HL-60/S4 treated with phorbol 12-myristate 13-acetate at 8.2 ng/mL for 4 days and 3 days (cell line): ENCODE measurements at regions not wholly inside any gene's neighbourhood (a gene's known extent, or its start where the extent isn't known, plus 50 kb on each side); places are given as distances from the start of the nearest gene placed in this dataset.

Experiments
- in situ Hi-C: fragments of 300-500 bp; cut with MboI; formaldehyde crosslinking; loops from 2 replicates; pipeline ENCODE4 v1.15.0; 2022; ENCODE audit warnings: low sequenced_read_pairs

DNA sequence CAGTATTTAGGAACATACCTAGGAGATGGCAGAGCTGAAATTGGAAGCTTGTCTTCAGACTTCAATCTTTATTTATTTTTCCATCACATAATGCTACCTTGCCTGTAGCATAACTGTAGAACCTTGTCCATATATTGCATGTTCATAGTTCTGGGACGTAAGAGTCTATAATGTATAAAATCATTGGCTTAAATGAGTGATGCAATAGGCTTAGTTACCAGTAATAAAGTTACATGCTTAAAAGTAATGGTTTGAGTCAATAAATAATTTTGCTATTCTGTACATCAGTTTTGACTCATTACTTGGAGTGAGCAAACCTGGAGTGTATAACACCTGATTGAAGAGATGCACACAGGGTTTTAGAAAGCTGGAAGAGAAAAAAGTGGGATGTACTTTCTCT lies 229.3 kb downstream of the CDCA7 start:
- in situ Hi-C loops: no loop called here

- in situ Hi-C loops: no loop called here
Measured at GRCh38 chr2:173584676-173585458, 230.2 kb downstream of the CDCA7 start.

DNA sequence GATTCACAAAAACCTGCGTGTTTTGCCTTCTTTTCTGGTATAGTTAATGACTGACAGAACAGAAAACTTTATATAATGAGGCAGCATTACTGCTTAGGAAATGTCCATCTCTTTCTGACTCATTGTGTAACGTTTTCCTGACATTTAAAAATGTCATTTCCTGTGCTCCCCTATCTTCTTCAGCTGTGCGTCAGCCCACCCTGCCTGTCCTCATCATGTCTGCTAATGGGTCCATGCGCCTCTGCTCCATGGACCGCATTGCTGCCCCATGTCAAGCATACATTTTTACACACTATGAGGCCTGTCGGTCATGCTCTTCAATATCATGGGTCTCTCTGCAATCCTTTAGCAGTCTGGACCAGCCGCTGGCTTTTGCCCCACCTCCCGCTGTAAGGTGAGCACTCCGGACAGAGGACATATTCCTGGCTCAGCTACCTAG lies 234.3 kb downstream of the CDCA7 start:
- in situ Hi-C loops: no loop called here

DNA sequence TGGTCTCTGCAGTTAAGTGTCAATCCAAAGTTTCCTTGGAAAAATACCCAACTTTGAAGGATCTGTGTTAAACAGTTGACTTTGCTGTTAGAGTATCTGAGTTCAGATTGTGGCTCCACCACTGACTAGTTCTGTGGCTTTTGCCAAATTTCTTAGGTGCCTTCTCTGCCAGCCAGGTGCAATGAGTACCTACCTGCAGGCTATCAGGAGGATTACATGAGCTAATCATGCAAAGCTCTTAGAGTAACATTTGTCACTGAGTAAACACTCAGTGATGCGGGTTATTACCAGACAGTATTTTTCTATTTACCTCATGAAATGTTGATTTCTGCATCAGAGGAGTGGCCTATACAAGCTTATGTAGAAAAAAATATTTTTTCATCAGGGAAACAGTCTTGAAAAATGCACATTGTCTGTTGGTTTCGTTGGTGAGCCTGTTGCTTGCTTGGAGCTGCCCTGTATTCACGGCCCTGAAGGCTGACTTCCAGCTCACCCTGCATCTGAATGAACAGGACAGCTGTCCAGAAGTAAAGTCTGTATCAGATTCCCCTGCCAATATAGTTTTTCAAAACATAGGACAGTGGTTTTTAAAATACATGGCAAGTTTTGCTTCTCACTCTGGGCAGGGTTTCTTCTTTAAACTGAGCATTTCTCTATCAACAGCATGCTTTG lies 235.1 kb downstream of the CDCA7 start:
- in situ Hi-C loops: no loop called here

DNA sequence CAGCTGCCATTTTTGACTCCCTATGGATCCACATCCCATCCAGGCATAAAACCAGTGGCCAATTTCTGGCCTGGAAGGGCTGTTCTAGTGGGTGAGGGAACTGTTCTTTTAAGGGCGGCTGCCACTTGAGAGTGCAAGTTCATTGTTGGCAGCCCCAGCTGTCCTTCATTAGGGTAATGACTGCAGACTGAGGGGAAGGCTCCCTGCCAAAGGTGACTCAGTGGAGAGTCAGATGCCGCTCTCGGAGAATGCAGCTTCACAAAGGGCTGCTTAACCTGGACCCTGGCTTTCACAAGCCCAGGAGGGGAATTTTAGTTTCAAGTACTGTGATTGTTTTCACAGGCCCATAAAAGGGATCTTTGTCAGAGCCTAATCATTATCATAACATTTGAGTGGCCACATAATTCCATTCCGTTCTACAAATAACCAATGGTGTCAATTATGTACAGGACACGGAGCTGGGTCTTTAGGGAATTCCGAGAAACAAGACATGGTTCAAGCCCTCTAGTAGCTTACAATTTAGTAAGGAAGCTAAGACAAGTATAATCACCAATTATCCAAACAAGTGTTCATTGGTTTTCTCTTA lies 235.7 kb downstream of the CDCA7 start:
- in situ Hi-C loops: no loop called here

DNA sequence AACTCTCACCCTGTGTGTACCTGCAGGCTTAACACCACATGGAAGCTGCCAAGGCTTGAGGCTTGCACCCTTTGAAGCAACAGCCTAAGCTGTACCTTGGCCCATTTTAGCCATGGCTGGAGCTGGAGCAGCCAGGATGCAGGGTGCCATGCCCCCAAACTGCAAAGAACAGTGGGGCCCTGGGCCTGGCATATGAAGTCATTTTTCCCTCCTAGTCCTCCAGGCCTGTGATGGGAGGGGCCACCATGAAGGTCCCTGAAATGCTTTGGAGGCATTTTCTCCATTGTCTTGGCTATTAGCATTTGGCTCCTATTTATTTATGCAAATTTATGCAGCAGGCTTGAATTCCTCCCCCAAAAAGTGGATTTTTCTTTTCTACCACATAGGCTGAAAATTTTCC lies 238.4 kb downstream of the CDCA7 start:
- in situ Hi-C loops: no loop called here

- in situ Hi-C loops: no loop called here
Measured at GRCh38 chr2:173596244-173596643, 241.6 kb downstream of the CDCA7 start.

DNA sequence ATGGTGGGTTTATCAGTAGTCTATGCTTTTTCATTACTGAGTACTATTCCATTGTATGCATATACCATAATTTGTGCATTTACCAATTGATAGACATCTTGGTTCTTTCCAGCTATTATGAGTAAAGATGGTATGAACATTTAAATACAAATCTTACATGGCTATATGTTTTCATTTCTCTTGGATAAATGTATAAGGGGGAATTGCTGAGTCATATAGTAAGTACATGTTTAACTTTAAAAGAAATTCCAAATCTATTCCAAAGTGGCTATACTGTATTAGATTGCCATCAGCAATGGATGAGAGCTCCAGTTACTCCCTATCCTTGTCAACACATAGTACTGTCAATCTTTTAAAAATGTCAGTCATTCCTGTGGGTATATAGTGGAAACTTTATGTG lies 243.9 kb downstream of the CDCA7 start:
- in situ Hi-C loops: no loop called here

DNA sequence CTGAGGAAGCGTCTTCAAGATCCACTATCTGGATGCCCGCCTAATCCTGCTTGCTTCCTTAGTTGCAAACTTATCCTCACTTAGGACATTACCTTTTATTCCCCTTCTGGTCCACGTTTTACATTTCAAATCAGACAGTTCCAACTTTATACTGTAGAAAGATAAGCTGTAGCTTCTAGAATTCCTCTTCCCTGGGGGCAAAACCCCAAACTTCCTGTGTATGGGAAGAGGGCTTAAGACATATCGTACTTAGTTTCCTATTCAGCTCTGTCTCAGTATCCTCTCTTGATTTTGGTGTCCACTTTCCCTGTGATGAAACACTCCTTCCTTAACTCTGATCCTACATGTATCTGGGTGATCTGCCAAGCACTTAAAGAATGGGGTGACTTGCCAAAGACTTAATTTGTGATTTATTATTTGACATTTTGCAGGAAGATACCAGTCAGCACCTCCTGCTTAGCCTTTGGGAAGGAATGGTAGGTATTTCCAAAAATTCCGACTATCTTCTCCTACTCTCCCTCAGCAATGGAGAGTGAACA lies 245.2 kb downstream of the CDCA7 start:
- in situ Hi-C loops: no loop called here

DNA sequence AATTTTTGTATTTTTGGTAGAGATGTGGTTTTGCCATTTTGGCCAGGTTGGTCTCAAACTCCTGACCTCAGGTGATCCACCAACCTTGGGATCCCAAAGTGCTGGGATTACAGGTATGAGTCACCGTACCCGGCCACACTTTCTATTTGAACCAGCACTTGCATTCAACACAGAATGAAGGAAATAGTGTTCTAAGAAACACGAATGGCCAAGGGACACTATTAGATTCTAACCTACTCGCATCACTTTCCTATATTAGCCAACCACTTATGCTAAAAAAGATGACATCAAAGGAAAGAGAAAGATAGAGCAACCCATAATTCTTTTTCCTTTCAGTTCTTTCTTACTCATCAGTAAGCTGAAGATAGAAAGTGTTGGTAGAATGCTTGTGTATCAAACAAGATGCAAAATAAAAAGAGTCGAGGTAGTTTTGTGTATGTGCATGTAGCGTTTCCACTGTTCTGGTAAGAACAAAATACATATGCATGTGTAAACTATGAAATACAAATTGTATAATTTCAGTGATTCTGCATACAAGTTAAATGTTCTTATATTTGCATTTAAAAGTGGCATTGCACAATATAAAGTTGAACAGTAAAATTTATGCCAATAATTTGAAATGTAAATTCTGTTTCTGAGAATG lies 247.6 kb downstream of the CDCA7 start:
- in situ Hi-C loops: no loop called here

DNA sequence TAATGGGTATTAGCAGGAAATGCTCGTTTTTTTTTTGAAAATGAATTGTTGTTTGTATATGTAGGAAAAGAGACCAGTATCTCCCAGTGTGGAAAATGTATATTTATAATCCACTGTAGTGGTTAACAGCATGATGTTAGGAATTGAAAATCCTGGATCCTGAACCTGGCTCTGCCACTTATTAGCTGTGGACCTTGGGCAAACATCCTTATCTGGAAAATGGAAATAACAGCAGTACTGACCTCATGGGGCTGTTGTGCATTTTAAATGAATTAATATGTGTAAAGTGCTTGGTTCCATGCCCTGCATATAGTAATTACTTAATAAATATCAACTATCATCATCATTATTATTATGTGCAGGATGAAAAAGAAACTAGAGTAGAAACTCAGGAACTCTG lies 251.3 kb downstream of the CDCA7 start:
- in situ Hi-C loops: no loop called here

DNA sequence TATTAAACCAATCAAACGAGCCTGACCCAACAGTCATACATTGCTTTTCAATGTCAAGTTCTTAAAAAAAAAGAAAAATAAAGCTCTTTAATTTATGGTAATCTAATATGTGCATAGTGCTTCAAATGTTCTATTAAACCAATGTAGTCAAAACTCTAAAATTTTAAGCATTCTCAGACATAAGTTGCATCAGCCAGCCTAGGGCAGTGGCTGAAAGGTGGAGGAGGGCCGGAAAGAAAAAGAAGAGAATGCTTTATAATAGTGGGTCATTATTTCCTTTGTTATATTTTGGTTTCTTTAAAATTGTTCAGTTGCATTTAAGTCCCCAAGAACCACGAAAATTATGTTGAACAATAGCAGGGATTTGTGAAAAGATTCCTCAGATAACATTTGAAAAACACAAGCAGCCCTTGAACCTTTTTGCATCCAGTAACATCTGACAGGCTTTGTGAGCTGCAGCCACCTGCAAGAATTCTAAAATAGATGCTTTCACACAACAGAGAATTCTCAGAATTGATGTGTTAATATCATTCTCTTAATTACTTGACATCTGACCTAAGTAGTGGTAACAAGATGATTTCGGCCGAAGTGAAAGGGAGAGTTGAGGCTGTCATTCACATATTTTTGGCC lies 252.1 kb downstream of the CDCA7 start:
- in situ Hi-C loops: no loop called here

GRCh38 chr2:173607606-173608311 lies 253.1 kb downstream of the CDCA7 start:
- in situ Hi-C loops: no loop called here

GRCh38 chr2:173611121-173611520 lies 256.4 kb downstream of the CDCA7 start:
- in situ Hi-C loops: no loop called here

DNA sequence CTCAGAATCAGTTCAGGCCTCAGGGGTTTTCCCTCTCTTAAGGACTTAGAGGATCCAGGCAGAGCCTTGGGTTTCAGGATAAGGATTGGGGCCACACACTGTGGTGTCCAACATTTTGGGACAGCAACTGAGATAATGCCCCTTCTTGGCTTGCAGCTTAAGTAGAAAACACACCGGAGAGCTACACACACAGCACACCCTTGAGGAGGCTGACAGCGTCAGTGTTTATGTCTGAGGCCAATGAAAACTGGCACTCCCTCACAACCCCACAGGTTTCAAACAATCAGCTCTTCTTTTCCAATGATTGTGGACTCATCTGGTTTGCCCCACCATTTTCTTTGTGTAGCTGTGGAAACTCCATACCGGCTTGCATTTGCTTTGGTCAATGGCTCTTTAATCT lies 257.7 kb downstream of the CDCA7 start:
- in situ Hi-C loops: no loop called here

DNA sequence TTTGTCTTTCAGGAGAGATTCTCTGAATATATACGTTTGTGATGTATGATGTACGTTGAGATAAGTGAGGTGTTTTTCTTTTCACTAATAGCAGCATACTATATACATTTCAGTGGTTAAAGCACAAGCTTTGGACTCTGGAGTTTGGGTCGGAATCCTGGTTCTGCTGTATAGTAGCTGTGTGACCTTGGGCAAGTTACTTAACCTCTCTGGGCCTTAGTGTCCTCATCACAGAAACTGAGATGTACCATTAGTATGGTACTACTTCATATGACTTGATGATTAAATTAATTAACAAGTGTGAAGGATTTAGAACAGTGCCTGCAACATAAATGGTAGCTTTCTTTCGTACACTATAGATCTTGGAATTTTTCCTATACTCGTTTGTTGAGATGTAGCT lies 258.7 kb downstream of the CDCA7 start:
- in situ Hi-C loops: no loop called here

GRCh38 chr2:173614265-173614930 lies 259.7 kb downstream of the CDCA7 start:
- in situ Hi-C loops: no loop called here

DNA sequence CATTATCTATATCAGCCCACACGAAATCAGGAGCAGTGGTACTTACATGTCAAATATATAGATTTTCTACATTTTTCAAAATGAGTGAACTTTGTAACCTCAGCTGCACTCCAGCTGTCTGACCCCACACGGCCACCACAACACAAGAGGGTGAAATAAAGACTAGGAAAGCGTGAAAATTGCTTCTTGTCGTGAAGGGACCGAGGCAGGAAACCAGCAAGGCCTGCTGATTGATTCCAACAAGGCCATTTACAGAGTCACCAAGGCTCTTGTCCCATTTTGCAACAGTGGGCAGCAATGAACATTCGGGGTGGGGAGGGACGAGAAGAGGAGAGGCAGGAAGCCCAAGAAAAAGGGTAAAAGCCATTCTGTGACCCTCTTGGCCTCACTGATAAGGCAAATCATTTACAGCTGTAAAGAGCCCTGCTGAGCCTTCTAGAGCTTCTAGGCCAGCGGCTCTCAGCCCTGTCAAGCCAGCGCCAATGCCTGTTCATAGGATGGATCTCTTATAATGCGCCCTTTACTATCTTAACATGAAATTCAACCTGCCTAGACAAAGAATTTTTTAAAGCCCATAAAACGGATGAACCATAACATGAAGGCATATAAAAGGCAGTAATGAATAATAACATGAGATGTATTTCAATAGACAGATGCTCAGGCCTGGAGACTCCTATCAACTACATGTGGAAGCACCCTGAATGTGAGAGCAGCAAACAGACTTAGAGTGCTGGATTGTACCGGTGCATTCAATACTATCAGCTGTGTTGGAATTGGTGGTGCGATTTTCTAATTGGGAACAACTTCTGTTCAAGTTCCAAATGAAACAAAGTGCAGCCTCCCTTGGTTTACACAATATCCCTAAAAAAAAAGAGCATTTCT lies 269.0 kb downstream of the CDCA7 start:
- in situ Hi-C loops: no loop called here

DNA sequence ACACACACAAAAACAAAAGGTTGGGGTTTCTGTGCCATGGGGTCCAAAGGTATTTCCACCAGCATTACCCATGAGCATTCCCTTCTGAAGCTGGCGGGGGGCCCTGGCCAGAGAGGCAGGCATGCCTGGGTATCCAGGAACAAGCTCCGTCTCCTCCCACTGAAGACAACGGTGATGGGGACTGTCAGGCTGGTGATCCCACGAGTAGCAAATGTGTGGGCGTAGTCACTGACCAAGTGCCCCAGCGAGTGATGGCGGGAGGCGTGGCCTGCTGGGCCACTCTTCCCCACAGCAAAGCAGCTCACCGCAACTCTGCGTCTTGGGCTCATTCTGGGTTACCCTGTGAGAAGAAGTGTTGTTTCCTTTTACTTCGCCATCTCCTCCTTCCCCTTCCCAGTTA lies 270.6 kb downstream of the CDCA7 start:
- in situ Hi-C loops: no loop called here
